DND-41 (cell line): ENCODE measurements at regions not wholly inside any gene's neighbourhood (a gene's known extent, or its start where the extent isn't known, plus 50 kb on each side); places are given as distances from the start of the nearest gene placed in this dataset.

Source experiments
- ATAC-seq: fragments of 200-7000 bp; cut with Tn5 transposase; 3 replicates; pipeline ENCODE4 v1.9.1; 2021; ENCODE audit warnings: low read depth; ENCODE audit not compliant: insufficient read depth
- DNase-seq: peaks from one replicate; pipeline ENCODE4 v3.0.0-alpha.2; 2020
- H2AFZ ChIP-seq: 2 replicates; pipeline ENCODE4 v1.6.0; 2012; ENCODE audit warnings: low read depth, low read length
- H3K27ac ChIP-seq: 2 replicates; pipeline ENCODE4 v1.5.1; 2012; ENCODE audit warnings: low read length, inconsistent platforms
- H3K27me3 ChIP-seq: fragments of 200-600 bp; sonication (generic); 2 replicates; pipeline ENCODE4 v1.6.0; 2012; ENCODE audit warnings: low read length, mild to moderate bottlenecking, inconsistent platforms; ENCODE audit not compliant: insufficient read depth, poor library complexity
- H3K36me3 ChIP-seq: 2 replicates; pipeline ENCODE4 v1.5.1; 2012; ENCODE audit warnings: low read length, inconsistent platforms; ENCODE audit not compliant: insufficient read depth
- H3K4me1 ChIP-seq: 2 replicates; pipeline ENCODE4 v1.5.1; 2012; ENCODE audit warnings: mild to moderate bottlenecking, low read length; ENCODE audit not compliant: insufficient read depth
- H3K4me2 ChIP-seq: 2 replicates; pipeline ENCODE4 v1.6.0; 2012; ENCODE audit warnings: mild to moderate bottlenecking, moderate library complexity, low read length, inconsistent platforms; ENCODE audit not compliant: insufficient read depth
- H3K4me3 ChIP-seq, 2 experiments: fragments of 200-600 bp in 1 of 2; shearing (Covaris generic) in 1 of 2; 2 replicates each; pipeline ENCODE4 v1.5.1; 2012 to 2016; ENCODE audit warnings: inconsistent platforms in 2 of 2, low read length in 2 of 2, mild to moderate bottlenecking in 2 of 2, low read depth in 1 of 2, moderate library complexity in 1 of 2
- H3K79me2 ChIP-seq: 2 replicates; pipeline ENCODE4 v1.6.0; 2012; ENCODE audit warnings: low read length, inconsistent platforms; ENCODE audit not compliant: insufficient read depth
- H3K9ac ChIP-seq: 2 replicates; pipeline ENCODE4 v1.6.0; 2012; ENCODE audit warnings: low read depth, mild to moderate bottlenecking, inconsistent platforms, low read length, moderate library complexity
- H3K9me3 ChIP-seq: 2 replicates; pipeline ENCODE4 v1.5.1; 2012; ENCODE audit warnings: low read length, moderate library complexity, mild to moderate bottlenecking, inconsistent platforms; ENCODE audit not compliant: insufficient read depth, severe bottlenecking
- H4K20me1 ChIP-seq: 2 replicates; pipeline ENCODE4 v1.6.0; 2012; ENCODE audit warnings: low read length; ENCODE audit not compliant: insufficient read depth
- CTCF ChIP-seq: IDR thresholded peaks from 2 replicates; pipeline ENCODE4 v1.5.1; 2012; ENCODE audit warnings: borderline replicate concordance, low read length, moderate library complexity, mild to moderate bottlenecking; ENCODE audit not compliant: poor library complexity, severe bottlenecking; ENCODE audit errors: extremely low read depth
- EZH2 ChIP-seq: IDR thresholded peaks from 3 replicates; pipeline ENCODE4 v1.6.1; 2012; ENCODE audit warnings: borderline replicate concordance, low read depth, mild to moderate bottlenecking, moderate library complexity, low read length, inconsistent platforms; ENCODE audit not compliant: severe bottlenecking

GRCh38 chr6:141335477-141336273 lies 797.0 kb upstream of the GJE1 start:
- no peak overlapping the region for H3K4me3 ChIP-seq
- no peaks in the 10 kb centered on the region for H3K4me1 ChIP-seq
- H3K9ac ChIP-seq: no peak overlapping the region
- H3K36me3 ChIP-seq: no peaks in the 10 kb centered on the region
- H3K27me3 ChIP-seq: no peaks in the 10 kb centered on the region
- no peaks in the 10 kb centered on the region for H3K79me2 ChIP-seq
- no peaks in the 10 kb centered on the region for H4K20me1 ChIP-seq
- H3K27ac ChIP-seq: no peak overlapping the region
- no peak for TF ChIP-seq CTCF
- no peak for TF ChIP-seq EZH2
- no peak overlapping the region for H2AFZ ChIP-seq
- no peaks in the 10 kb centered on the region for H3K9me3 ChIP-seq
- H3K4me2 ChIP-seq: no peak overlapping the region
- DNase-seq: no peak
- no peak for ATAC-seq

- TF ChIP-seq EZH2: no peak
- TF ChIP-seq CTCF: no peak
Measured at GRCh38 chr6:141326925-141327324, 805.8 kb upstream of the GJE1 start.

GRCh38 chr6:141326426-141326825 lies 806.3 kb upstream of the GJE1 start:
- Histone ChIP-seq H3K27me3 (no peaks in the 10 kb centered on the region), H3K4me2 (no peak overlapping the region), H3K4me3 (no peak overlapping the region), H3K36me3 (no peaks in the 10 kb centered on the region), H4K20me1 (no peaks in the 10 kb centered on the region), H3K27ac (no peak overlapping the region), H3K4me1 (no peaks in the 10 kb centered on the region), H3K9ac (no peak overlapping the region), H2AFZ (no peak overlapping the region), H3K9me3 (no peaks in the 10 kb centered on the region), H3K79me2 (no peaks in the 10 kb centered on the region)
- DNase-seq (no peak), ATAC-seq (peak; percentile 27; the same call in 1 of the 3 replicates)
- TF ChIP-seq CTCF: no peak
- no peak for TF ChIP-seq EZH2

More at GRCh38 chr6:141326925-141327324, 805.8 kb upstream of the GJE1 start:
- no peaks in the 10 kb centered on the region for H3K4me1 ChIP-seq
- no peak overlapping the region for H3K4me2 ChIP-seq
- H3K36me3 ChIP-seq: no peaks in the 10 kb centered on the region
- no peak overlapping the region for H2AFZ ChIP-seq
- H3K27me3 ChIP-seq: no peaks in the 10 kb centered on the region
- no peaks in the 10 kb centered on the region for H3K9me3 ChIP-seq
- no peak overlapping the region for H3K9ac ChIP-seq
- H3K79me2 ChIP-seq: no peaks in the 10 kb centered on the region
- no peak for ATAC-seq
- DNase-seq: no peak
- no peak overlapping the region for H3K4me3 ChIP-seq
- H4K20me1 ChIP-seq: no peaks in the 10 kb centered on the region
- no peak overlapping the region for H3K27ac ChIP-seq
